GM12873 (cell line): ENCODE measurements at regions not wholly inside any gene's neighbourhood (a gene's known extent, or its start where the extent isn't known, plus 50 kb on each side); places are given as distances from the start of the nearest gene placed in this dataset.

ENCODE experiments used
- TF ChIP-seq, protein P1 (sequence below): IDR thresholded peaks from 2 replicates; pipeline ENCODE4 v1.5.1; 2012; ENCODE audit warnings: low read depth, mild to moderate bottlenecking, moderate library complexity, low read length, control low read depth; ENCODE audit not compliant: insufficient read depth; ENCODE audit errors: missing control alignments

DNA sequence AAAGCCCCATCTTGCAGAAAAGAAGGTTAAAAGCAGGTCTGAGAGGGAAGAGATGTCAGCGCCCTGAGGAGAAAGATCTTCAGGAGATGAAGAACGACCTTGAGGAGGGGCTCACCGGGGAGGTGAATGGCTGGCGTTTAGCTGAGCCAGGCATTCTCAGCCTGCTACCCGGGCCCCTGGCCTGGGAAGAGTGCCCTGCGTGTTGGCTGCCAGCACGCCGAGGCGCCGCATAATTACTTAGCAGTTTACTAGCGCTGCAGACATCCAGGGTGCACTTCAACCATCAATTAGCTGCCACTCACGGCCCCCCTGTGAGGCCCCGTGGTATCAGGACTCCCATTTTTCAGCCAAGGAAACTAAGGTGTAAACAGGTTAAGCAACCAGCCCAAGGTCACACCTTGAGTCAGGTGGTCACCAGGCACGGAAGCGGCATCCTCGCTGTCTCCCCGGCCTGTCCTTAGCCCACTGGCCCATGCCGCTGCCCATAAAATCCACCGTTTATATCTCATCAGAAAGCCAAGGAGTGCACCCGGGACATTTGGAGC, 551.9 kb downstream of the BNC2 start:
- TF ChIP-seq, protein P1, sequence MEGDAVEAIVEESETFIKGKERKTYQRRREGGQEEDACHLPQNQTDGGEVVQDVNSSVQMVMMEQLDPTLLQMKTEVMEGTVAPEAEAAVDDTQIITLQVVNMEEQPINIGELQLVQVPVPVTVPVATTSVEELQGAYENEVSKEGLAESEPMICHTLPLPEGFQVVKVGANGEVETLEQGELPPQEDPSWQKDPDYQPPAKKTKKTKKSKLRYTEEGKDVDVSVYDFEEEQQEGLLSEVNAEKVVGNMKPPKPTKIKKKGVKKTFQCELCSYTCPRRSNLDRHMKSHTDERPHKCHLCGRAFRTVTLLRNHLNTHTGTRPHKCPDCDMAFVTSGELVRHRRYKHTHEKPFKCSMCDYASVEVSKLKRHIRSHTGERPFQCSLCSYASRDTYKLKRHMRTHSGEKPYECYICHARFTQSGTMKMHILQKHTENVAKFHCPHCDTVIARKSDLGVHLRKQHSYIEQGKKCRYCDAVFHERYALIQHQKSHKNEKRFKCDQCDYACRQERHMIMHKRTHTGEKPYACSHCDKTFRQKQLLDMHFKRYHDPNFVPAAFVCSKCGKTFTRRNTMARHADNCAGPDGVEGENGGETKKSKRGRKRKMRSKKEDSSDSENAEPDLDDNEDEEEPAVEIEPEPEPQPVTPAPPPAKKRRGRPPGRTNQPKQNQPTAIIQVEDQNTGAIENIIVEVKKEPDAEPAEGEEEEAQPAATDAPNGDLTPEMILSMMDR, result no peak

DNA sequence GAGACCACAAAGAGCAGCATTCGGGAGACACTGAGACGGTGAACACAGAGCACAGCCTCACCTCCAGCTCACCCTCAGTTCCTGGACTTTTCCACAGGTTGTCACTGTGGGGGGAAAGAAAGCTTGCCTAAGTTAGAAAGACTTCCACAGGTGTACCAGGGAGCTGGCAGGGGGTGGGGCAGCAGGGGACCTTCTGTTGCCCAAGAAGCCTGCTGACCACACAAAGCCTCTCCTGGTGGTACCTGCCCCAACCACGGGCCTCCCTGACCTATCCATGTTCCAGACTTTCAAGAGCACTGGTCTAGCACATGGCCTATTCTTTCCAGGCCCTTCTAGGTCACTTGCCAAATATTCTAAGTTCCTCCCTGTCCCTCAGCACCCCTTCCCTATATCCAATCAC, 550.8 kb downstream of the BNC2 start:
- TF ChIP-seq, protein P1, result no peak

DNA sequence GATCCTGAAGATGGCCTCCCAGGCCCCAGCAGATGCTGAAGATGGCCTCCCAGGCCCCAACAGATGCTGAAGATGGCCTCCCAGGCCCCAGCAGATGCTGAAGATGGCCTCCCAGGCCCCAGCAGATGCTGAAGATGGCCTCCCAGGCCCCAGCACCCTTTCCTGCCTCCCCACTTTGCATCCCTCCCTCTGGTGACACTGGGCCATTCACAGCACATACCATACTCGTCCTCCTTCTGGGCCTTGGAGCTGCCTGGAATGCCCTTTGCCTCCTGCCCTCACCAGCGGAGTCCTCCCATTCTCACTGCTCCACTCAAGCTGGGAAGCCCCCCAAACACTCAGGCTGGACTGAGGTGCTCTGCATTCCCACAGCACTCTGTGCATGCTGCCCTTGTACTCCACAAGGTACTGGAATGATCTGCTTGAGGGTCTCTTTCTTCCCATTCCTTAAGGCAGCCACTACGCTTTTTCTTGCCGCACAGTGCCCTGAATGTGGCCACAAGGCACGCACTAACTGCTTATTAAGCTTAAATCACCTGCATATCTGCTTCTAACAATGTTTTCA, 550.0 kb downstream of the BNC2 start:
- TF ChIP-seq, protein P1, result no peak

DNA sequence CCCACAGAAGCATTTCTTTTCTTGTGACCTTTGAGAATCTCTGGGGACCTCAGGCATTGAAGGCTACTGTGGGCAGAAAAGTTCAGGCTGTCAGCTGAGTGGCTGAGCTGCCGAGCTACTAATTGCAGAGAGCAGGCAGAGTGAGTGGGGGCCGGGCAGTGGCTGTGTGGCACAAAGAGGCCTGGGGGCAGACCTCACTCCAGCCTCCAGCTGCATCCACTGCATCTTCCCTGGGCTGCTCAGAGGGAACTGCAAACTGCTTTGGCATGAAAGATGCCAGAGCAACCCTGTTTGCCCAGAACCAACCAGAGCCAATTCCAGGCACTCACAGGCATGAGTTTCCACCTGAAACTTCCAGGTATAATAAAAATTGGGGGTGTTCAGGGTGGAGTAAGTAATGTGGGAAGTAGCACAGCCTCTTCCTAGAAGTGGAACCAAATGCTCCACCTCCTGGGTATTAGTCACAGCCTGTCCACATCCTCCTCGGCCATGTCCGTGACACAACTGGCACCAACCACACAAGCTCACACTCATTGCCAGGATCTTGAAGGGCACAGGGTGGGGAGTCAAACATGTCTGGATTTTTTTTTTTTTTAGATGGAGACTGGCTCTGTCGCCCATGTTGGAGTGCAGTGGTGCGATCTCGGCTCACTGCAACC, 548.9 kb downstream of the BNC2 start:
- TF ChIP-seq, protein P1, result no peak

DNA sequence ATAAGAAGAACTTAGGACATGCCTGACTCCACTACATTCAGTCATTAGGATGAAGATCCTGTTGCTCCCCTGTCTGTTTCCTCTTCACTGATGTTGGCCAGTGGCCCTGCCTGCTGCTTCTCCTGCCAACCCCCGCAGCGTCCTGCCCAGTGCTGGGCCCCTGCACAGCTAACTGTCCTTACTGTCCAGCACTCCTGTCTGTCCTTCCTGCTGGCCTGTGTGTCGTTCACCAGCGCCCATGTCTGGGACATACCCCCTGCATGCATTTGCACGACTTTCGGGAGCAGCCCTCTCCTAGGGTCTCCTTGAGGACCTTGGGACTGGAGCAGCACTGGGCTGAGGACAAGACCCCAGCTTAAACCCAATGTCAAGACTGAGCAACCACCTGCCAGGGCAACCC, 547.6 kb downstream of the BNC2 start:
- TF ChIP-seq, protein P1, result no peak

DNA sequence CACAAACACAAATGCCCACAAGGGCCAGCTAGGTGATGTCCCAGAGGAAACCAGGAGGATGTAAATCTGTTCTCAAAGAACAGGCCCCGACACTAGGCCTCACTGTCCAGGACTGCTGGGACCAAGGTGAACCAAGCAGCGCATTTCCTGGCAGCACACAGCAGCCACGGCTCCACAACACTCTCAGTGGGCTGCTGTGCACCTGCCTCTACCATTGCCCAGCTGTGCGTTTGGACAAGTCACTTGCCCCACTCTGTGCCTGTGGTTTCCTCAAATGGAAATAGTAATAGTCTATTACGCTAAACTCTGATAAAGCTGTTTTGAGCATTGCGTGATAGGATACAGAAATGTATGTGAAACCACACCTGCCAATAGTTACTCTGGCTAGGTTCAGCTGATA, 544.5 kb downstream of the BNC2 start:
- TF ChIP-seq, protein P1, result no peak

DNA sequence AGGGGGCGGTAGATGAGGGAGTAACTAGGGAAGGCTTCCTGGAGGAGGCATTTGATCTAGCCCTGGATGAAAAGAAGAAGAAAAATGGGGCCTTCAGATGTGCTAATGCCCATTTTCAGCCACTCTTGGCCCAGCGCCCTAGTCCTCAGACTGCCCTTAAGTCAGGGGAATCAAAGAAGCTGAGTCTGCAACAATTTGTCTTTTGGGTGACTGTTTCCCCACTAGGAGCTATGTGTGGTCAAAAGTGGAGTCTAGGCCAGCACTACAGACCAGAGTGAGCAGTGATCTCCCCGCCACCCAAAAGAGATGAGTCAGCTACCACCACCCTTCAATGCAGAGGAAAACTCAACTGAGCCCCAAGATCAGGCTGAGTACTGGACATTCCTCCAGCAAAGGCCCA, 542.1 kb downstream of the BNC2 start:
- TF ChIP-seq, protein P1, result no peak
